CD14-positive monocyte (primary cell): ENCODE measurements at regions not wholly inside any gene's neighbourhood (a gene's known extent, or its start where the extent isn't known, plus 50 kb on each side); places are given as distances from the start of the nearest gene placed in this dataset.

Experiments
- DNase-seq, 3 donors: peaks; one replicate each; pipeline ENCODE4 v3.0.0-alpha.2; 2011 to 2022
- H2AFZ ChIP-seq: 2 replicates; pipeline ENCODE4 v1.6.0; 2012; ENCODE audit warnings: mild to moderate bottlenecking, low read depth, low read length, inconsistent platforms; ENCODE audit not compliant: insufficient read depth, poor library complexity, severe bottlenecking
- H3K27ac ChIP-seq, 2 donors: 1 replicate in 1 of 2; 2 replicates in 1 of 2; pipeline ENCODE4 v1.5.1; 2012 to 2013; ENCODE audit warnings: low read length in 2 of 2, control low read depth in 1 of 2, inconsistent platforms in 1 of 2, low read depth in 1 of 2, mild to moderate bottlenecking in 1 of 2
- H3K27me3 ChIP-seq, 2 donors: one replicate each; pipeline versions ENCODE4 v1.6.0 to v1.6.1; 2011 to 2013; ENCODE audit warnings: low read length in 2 of 2; ENCODE audit not compliant: control insufficient read depth in 2 of 2, insufficient read depth in 2 of 2
- H3K36me3 ChIP-seq, 2 donors: replicated peaks in 1 of 2; 1 replicate in 1 of 2; 2 replicates in 1 of 2; pipeline versions ENCODE4 v1.5.1 to v1.6.1; 2012 to 2013; ENCODE audit warnings: low read length in 2 of 2, control low read depth in 1 of 2, inconsistent platforms in 1 of 2, mild to moderate bottlenecking in 1 of 2; ENCODE audit not compliant: insufficient read depth in 2 of 2, control insufficient read depth in 1 of 2
- H3K4me1 ChIP-seq, 2 donors: 1 replicate in 1 of 2; 2 replicates in 1 of 2; pipeline versions ENCODE4 v1.5.1 to v1.6.1; 2012 to 2013; ENCODE audit warnings: low read length in 2 of 2, control low read depth in 1 of 2, inconsistent platforms in 1 of 2, mild to moderate bottlenecking in 1 of 2, moderate library complexity in 1 of 2; ENCODE audit not compliant: insufficient read depth in 2 of 2, control insufficient read depth in 1 of 2
- H3K4me2 ChIP-seq: replicated peaks from 2 replicates; pipeline ENCODE3; 2012; ENCODE audit warnings: low read length, moderate library complexity, mild to moderate bottlenecking; ENCODE audit not compliant: poor library complexity, severe bottlenecking; ENCODE audit errors: extremely low read depth
- H3K4me3 ChIP-seq, 3 experiments: fragments of 200-600 bp in 1 of 3; sonication (generic) in 1 of 3; replicated peaks in 1 of 3; 1 replicate in 2 of 3; 2 replicates in 1 of 3; pipeline ENCODE4 v1.5.1; 2011 to 2013; ENCODE audit warnings: low read length in 3 of 3, mild to moderate bottlenecking in 3 of 3, control low read depth in 2 of 3, low read depth in 2 of 3, inconsistent platforms in 1 of 3, moderate library complexity in 1 of 3
- H3K79me2 ChIP-seq: 2 replicates; pipeline ENCODE4 v1.6.0; 2012; ENCODE audit warnings: mild to moderate bottlenecking, control low read depth, inconsistent platforms, low read length, moderate library complexity; ENCODE audit not compliant: insufficient read depth
- H3K9ac ChIP-seq: 2 replicates; pipeline ENCODE4 v1.6.0; 2017; ENCODE audit warnings: low read length, mild to moderate bottlenecking; ENCODE audit not compliant: insufficient read depth, poor library complexity, severe bottlenecking
- H3K9me3 ChIP-seq, 2 donors: replicated peaks in 1 of 2; 1 replicate in 1 of 2; 2 replicates in 1 of 2; pipeline versions ENCODE4 v1.5.1 to v1.6.1; 2012 to 2013; ENCODE audit warnings: low read length in 2 of 2, control low read depth in 1 of 2; ENCODE audit not compliant: control insufficient read depth in 1 of 2, insufficient read depth in 1 of 2
- H4K20me1 ChIP-seq: 2 replicates; pipeline ENCODE4 v1.6.0; 2012; ENCODE audit warnings: mild to moderate bottlenecking, low read length, control low read depth, moderate library complexity; ENCODE audit not compliant: insufficient read depth
- H3K27ac Mint-ChIP-seq, 7 donors: one replicate each; pipeline ENCODE4 v1.8.0; 2020; ENCODE audit warnings: mild to moderate bottlenecking in 7 of 7, mixed read lengths in 7 of 7, moderate library complexity in 6 of 7, inconsistent platforms in 2 of 7
- H3K27me3 Mint-ChIP-seq, 3 donors: one replicate each; pipeline ENCODE4 v1.8.0; 2021 to 2022; ENCODE audit warnings: low read depth in 3 of 3, mild to moderate bottlenecking in 3 of 3, mixed read lengths in 3 of 3, moderate library complexity in 3 of 3, inconsistent platforms in 1 of 3
- H3K36me3 Mint-ChIP-seq, 2 donors: one replicate each; pipeline ENCODE4 v1.8.0; 2020; ENCODE audit warnings: mixed read lengths in 2 of 2, inconsistent platforms in 1 of 2, mild to moderate bottlenecking in 1 of 2
- H3K4me1 Mint-ChIP-seq: one replicate; pipeline ENCODE4 v1.8.0; 2020; ENCODE audit warnings: mild to moderate bottlenecking, mixed read lengths
- H3K4me3 Mint-ChIP-seq, 2 donors: one replicate each; pipeline ENCODE4 v1.8.0; 2020; ENCODE audit warnings: mild to moderate bottlenecking in 2 of 2, mixed read lengths in 2 of 2, moderate library complexity in 1 of 2
- H3K9me3 Mint-ChIP-seq, 7 donors: one replicate each; pipeline ENCODE4 v1.8.0; 2020 to 2022; ENCODE audit warnings: mixed read lengths in 7 of 7, mild to moderate bottlenecking in 6 of 7, moderate library complexity in 6 of 7, inconsistent platforms in 2 of 7
- CTCF ChIP-seq: fragments of 200-600 bp; IDR thresholded peaks from one replicate; pipeline ENCODE4 v1.8.0; 2022; ENCODE audit warnings: antibody characterized with exemption, mild to moderate bottlenecking
- WGBS: methylation state at CpG from one replicate; pipeline ENCODE4 v1.1.5; 2013; ENCODE audit warnings: missing lambda C conversion rate; ENCODE audit not compliant: insufficient coverage; 5-methylcytosine and 5-hydroxymethylcytosine counted together
- intact Hi-C, 2 donors: fragments of 100-400 bp; cut with micrococcal nuclease; formaldehyde crosslinking; loops; one replicate each; pipeline versions ENCODE4 v1.15.0 to v1.15.1; 2023

GRCh38 chr22:48089601-48090331 lies 1327.3 kb downstream of the TBC1D22A start:
- H3K27me3 Mint-ChIP-seq, result peaks cover 8 to 29% (median 12%) of the 10 kb centered on the region in 3 donors
- peaks cover 0 to under 1% (median 0%) of the 10 kb centered on the region in 7 donors for H3K9me3 Mint-ChIP-seq
- Histone ChIP-seq H3K9ac (peak overlapping the region; percentile 29), H3K36me3 (no peaks in the 10 kb centered on the region), H3K4me3 (peak overlapping the region in 1 of 3 experiments; percentile 30), H4K20me1 (no peaks in the 10 kb centered on the region), H2AFZ (peak overlapping the region; percentile 42), H3K27me3 (peaks cover 0 to 5% of the 10 kb centered on the region in 2 donors), H3K27ac (no peak overlapping the region), H3K4me2 (peak overlapping the region; percentile 26), H3K79me2 (no peaks in the 10 kb centered on the region), H3K9me3 (no peaks in the 10 kb centered on the region), H3K4me1 (peaks cover 0 to 3% of the 10 kb centered on the region in 2 donors)
- H3K27ac Mint-ChIP-seq, result no peak overlapping the region
- intact Hi-C loops, result no loop called here
- no peak for DNase-seq
- 43% methylated on average over 13 of the region's 19 CpGs for WGBS
- no peak for TF ChIP-seq CTCF
- peaks cover 13% of the 10 kb centered on the region for H3K4me1 Mint-ChIP-seq
- H3K36me3 Mint-ChIP-seq, result no peaks in the 10 kb centered on the region
- H3K4me3 Mint-ChIP-seq, result peak overlapping the region; percentile 59 to 85

- Histone ChIP-seq H3K4me2 (no peak overlapping the region), H3K4me1 (peaks cover 0 to 3% of the 10 kb centered on the region in 2 donors), H3K36me3 (no peaks in the 10 kb centered on the region), H2AFZ (no peak overlapping the region), H3K4me3 (no peak overlapping the region), H3K27me3 (peaks cover 0 to 5% of the 10 kb centered on the region in 2 donors), H3K79me2 (no peaks in the 10 kb centered on the region), H3K9me3 (no peaks in the 10 kb centered on the region), H4K20me1 (no peaks in the 10 kb centered on the region), H3K27ac (no peak overlapping the region), H3K9ac (no peak overlapping the region)
- peaks cover 8 to 32% (median 16%) of the 10 kb centered on the region in 3 donors for H3K27me3 Mint-ChIP-seq
- peaks cover 0 to 2% (median 0%) of the 10 kb centered on the region in 7 donors for H3K9me3 Mint-ChIP-seq
- intact Hi-C loops, result no loop called here
- WGBS, result 87% methylated on average over 7 of the region's 8 CpGs
- H3K36me3 Mint-ChIP-seq, result no peaks in the 10 kb centered on the region
- no peak for DNase-seq
- H3K4me1 Mint-ChIP-seq, result peaks cover 21% of the 10 kb centered on the region
- no peak overlapping the region for H3K4me3 Mint-ChIP-seq
- H3K27ac Mint-ChIP-seq, result no peak overlapping the region
- TF ChIP-seq CTCF, result no peak
Observed at GRCh38 chr22:48088926-48089536, 1326.6 kb downstream of the TBC1D22A start.
